GM18867 (cell line): ENCODE measurements at regions not wholly inside any gene's neighbourhood (a gene's known extent, or its start where the extent isn't known, plus 50 kb on each side); places are given as distances from the start of the nearest gene placed in this dataset.
"Not testable (repeated sequence)": the region's sequence is repeated elsewhere in the genome, so short reads cannot be mapped to it uniquely, and the experiment has no call there.

Experiments
- ATAC-seq: cut with Tn5 transposase; IDR thresholded peaks from one replicate; pipeline ENCODE4 v1.9.1; 2021; ENCODE audit warnings: mild to moderate bottlenecking, moderate library complexity; ENCODE audit not compliant: unreplicated experiment

GRCh38 chr2:89280536-89280935, 589.1 kb downstream of the RPIA start:
- ATAC-seq, result not testable (repeated sequence)

DNA sequence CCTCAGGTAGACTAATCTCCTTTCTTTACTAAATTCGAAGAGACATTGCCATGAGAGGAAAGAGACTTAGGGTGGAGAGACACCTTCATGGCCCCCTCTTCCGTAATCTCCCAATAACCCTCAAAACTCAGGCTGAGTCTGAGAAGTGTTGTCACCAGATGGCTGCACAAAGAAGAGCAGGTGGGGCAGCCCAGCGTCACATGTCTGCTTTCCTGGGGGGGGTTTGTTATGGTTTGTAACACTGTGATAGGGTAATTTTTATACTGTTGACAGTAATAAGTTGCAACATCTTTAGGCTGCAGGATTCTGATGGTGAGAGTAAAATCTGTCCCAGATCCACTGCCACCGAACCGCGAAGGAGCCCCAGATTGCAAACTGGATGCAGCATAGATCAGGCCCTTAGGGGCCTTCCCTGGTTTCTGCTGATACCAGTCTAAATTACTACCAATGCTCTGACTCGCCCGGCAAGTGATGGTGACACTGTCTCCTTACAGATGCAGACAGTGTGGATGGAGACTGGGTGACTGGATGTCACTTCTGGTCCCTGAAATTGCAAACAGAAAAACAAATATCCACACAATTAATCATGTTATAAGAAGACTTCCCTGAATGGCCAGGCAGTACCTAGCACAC, 595.1 kb downstream of the RPIA start:
- ATAC-seq, result not testable (repeated sequence)

DNA sequence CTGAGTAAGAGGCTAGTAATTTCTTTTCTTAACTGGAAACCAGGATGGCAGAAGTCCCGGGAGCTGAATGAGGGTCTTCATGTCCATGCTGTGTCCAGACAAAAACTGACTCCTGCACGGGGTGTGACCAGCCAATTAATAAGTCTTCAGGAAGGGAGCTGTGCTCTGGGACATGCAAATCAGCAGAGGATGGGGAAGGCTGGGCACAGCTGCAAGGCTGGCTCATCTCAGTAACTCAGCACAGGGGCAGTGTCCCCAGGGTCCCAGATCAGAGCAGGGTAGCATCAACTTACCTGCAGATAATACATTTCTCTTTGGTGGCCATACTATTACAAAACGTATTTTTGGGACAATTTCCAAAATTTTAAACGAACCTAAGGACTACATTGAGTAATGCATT, 595.6 kb downstream of the RPIA start:
- ATAC-seq, result not testable (repeated sequence)

DNA sequence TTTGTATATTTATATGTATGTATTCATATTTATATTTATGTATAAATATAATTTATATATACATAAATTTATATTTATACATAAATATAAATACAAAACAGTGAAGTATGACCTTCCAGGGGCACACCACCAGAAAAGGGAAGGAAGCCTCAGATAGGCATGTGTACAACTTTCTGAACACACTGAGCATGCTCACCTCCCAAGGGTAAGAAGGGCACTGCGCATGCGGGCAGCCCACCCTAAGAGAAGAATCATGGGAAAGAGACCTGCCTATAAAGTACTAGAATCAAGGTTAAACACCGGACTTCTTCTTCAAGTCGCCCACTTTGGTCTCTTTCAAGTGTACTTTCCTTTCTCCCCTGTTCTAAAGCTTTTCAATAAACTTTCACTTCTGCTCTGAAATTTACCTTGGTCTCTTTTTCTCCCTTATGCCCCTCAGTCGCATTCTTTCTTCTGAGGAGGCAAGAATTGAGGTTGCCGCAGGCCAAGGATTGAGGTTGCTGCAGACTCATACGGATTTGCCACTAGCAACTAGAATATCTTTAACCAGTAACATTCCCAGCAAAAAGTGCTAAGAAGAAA, 600.3 kb downstream of the RPIA start:
- ATAC-seq, result not testable (repeated sequence)

DNA sequence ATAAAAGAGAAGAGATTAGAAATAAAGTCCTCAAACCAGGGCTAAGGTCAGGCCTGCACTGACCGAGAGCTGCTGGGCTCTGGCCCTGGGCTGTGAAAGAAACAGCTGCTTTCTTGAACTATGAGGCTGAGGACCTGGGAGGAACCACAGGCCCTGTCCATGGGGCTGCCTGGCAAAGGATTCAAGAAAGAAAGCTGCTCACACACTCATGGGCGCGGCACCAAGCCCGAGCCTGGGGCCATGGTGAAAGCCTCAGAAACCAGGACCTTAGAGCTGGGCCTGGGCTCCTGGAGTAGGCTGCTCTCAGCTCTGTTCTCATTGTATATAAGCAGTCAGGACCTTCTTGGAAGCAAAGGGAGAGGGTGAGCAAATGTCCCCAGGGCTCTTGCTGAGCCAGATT, 601.9 kb downstream of the RPIA start:
- not testable (repeated sequence) for ATAC-seq

DNA sequence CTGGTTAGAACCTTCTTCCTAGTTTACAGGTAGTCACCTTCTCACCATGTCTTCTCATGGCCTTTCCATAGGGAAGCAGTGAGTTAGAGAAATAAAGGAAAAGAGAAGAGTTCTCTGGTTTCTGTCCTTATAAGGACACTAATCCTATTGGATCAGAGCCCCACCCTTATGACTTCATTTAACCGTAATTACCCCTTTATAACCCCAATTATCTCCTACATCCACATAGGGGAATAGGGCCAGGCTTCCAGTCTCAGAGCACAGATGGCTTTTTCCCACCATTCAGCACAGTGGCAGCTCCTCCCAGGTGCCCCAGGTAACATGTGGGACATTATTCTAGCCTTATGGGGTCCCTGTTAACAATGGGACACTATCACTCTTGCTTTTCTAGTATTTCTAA, 602.9 kb downstream of the RPIA start:
- ATAC-seq, result not testable (repeated sequence)

- peak; percentile 51 for ATAC-seq
Measured at GRCh38 chr2:89296820-89297398, 605.4 kb downstream of the RPIA start.

DNA sequence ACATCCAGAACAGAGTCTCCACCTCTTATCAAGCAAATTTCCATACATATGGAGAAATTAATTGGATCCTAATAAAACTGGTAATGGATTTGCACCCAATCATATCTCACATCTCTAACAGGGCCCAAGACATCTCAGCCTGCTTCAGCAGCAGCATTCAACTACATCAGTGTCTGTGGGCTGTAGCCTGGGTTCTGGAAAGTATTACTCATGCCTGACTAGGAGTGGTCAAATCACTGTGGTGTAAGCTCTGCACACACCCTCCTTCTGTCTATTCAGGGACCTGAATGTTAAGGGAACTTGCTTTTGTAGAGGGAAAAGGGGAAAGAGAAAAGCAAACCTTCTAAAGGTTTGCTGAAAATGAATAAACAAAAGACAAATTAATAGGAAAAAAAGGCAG, 607.7 kb downstream of the RPIA start:
- peak; percentile 79 for ATAC-seq

- ATAC-seq, result not testable (repeated sequence)
Measured at GRCh38 chr2:89305623-89306022, 614.1 kb downstream of the RPIA start.

GRCh38 chr2:89306869-89307637, 615.6 kb downstream of the RPIA start:
- ATAC-seq, result not testable (repeated sequence)

DNA sequence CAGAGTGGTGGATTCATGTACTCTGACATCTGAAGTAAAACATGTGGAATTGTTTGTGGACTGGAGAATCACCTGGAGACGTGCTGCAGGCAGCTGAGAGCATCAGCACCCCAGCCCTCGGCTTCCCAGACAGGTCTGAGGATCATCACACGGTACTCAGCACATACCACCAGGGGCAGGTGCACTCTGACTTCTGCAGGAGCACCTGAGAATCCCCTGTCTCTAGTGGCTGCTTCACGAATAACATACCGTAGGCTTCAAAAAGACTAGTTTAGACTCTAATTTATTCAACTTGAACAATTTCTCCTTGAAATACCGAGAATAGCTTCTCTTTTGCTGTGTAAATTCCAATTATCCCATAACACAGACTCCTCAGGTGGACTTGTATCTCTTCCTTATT, 627.5 kb downstream of the RPIA start:
- ATAC-seq, result peak; percentile 90

- not testable (repeated sequence) for ATAC-seq
Measured at GRCh38 chr2:89325894-89326293, 634.4 kb downstream of the RPIA start.

DNA sequence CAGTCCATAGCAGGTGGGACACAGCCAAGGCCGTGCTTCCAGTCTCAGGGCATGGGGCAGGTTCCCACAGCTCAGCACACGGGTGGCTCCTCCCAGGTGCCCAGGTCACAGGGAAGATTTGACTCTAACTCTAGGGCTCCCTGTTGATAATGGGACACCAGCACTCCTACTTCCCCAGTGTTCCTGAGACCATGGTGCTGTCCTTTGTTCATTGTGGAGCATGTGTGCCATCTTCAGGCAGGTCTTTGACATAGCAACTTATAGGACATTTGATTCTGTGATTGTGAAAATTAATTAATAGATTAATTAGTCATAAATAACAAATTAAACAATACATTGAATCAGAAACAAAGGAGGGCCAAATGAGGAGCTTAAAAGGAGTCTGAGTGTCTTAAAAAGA, 635.0 kb downstream of the RPIA start:
- ATAC-seq, result not testable (repeated sequence)

- peak; percentile 82 for ATAC-seq
Measured at GRCh38 chr2:89328790-89329189, 637.3 kb downstream of the RPIA start.
